Cardiac fibroblast (primary cell): ENCODE measurements at regions not wholly inside any gene's neighbourhood (a gene's known extent, or its start where the extent isn't known, plus 50 kb on each side); places are given as distances from the start of the nearest gene placed in this dataset.

Experiments used
- DNase-seq, 2 donors: peaks; one replicate each; pipeline versions ENCODE4 v3.0.0 to v3.0.0-alpha.2; 2010; ENCODE audit warnings: low read depth in 2 of 2
- H3K4me3 ChIP-seq, 2 donors: replicated peaks in 1 of 2; 1 replicate in 1 of 2; 2 replicates in 1 of 2; pipeline ENCODE4 v1.5.1; 2011; ENCODE audit warnings: low read depth in 2 of 2, low read length in 2 of 2, mild to moderate bottlenecking in 2 of 2, moderate library complexity in 1 of 2
- TF ChIP-seq, protein P1 (sequence below): IDR thresholded peaks from one replicate; pipeline ENCODE4 v1.5.1; 2011; ENCODE audit warnings: low read depth, mild to moderate bottlenecking, low read length, inconsistent platforms

DNA sequence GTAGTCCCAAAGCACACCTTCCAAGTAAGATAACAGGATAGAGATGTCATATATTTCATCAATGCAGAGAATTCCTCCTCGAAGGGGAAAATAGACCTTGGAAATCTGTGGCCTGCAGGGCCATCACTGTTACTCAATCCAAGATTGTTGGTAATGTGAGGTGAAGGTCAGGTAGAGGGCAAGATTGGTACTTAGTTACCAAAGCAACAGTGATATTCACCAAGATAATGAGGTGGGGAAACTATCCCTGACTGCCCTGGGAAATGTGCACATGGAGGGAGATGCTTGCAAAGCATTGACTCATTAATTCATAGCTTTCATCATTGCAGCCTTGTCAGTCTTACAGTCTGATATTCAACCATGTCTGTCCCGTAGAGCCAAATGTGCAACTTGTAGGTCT lies 234.1 kb upstream of the MON1B start:
- TF ChIP-seq, protein P1, sequence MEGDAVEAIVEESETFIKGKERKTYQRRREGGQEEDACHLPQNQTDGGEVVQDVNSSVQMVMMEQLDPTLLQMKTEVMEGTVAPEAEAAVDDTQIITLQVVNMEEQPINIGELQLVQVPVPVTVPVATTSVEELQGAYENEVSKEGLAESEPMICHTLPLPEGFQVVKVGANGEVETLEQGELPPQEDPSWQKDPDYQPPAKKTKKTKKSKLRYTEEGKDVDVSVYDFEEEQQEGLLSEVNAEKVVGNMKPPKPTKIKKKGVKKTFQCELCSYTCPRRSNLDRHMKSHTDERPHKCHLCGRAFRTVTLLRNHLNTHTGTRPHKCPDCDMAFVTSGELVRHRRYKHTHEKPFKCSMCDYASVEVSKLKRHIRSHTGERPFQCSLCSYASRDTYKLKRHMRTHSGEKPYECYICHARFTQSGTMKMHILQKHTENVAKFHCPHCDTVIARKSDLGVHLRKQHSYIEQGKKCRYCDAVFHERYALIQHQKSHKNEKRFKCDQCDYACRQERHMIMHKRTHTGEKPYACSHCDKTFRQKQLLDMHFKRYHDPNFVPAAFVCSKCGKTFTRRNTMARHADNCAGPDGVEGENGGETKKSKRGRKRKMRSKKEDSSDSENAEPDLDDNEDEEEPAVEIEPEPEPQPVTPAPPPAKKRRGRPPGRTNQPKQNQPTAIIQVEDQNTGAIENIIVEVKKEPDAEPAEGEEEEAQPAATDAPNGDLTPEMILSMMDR = no peak
- H3K4me3 ChIP-seq = no peak overlapping the region
- peak in 1 of 2 donors; percentile 12 for DNase-seq

DNA sequence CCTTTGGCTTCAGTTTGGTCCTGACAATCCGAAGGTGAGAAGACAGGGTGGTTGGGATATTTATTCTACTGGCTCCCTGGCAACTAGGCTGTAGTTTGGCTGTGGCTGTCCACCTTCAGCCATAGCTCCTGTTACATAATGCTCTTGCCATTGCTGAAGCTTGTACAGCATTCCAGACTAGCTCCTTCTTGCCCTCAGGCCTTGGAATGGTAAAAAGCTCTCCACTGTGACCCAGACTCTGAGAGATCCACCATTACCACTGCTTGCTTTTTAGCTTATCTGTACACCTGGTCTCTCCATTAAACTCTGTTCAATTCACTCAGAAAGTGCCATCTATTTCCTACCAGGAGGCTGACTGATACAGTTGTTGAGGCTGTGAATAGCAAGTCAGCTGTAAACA lies 231.8 kb upstream of the MON1B start:
- no peak for DNase-seq
- TF ChIP-seq, protein P1 = no peak
- H3K4me3 ChIP-seq = no peak overlapping the region

DNA sequence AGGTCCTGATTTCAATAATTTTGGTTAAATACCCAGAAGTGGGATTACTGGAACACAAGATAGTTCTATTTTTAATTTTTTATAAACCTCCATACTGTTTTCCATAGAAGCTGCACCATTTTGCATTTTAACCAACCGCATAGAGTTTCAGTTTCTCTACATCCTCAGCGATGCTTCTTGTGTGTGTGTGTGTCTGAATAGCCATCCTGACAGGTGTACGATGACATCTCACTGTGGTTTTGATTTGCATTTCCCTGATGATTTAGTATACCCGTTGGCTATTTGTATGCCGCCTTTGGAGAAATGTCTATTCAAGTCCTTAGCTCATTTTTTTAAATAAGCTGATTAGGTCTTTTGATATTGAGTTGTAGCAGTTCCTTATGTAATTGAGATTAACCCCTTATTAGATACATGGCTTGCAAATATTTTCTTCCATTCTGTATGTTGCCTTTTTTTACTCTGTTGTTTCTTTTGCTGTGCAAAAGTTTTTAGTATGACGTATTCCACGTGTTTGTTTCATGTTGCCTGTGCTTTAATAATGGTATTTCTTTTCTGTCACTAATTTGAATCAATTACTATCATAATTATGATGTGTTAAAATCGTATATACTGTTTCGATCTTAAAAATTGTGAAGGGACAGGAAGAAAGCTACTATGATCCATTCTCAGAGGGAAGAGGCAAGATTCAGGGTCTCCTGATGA lies 227.2 kb upstream of the MON1B start:
- H3K4me3 ChIP-seq = no peak overlapping the region
- DNase-seq = no peak
- TF ChIP-seq, protein P1 = no peak

DNA sequence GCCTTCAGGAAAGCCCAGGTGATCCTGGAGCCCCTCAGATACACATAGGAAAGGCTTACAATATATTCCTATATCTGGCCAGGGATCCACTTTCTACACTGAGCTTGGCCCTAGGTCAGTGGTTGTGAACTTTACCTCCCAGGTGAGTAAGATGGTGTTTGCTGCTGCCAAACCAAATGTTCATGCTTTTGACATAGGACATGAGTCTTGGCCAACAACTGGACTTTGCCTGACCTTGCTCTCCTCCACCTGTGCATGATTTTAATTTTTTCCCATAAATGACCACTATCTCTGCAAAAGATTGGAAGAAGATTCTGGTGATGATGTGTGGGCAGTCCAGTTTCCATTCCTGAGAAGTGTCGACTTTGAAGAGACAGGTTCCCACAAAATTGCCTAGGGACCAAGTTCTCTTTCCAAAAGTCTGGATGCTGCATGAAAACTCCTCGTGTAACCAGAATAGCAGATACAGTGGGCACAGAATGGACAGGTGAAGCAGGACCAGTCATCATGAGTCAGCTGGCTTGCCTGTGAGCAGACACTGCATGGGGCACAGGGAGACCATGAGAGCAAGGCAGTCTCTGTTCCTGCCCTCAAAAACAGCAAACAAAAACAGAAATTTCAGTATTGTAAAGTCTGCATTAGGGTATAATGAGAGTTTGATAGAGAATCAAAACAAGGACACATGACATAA lies 226.4 kb upstream of the MON1B start:
- TF ChIP-seq, protein P1 = no peak
- no peak overlapping the region for H3K4me3 ChIP-seq
- no peak for DNase-seq

DNA sequence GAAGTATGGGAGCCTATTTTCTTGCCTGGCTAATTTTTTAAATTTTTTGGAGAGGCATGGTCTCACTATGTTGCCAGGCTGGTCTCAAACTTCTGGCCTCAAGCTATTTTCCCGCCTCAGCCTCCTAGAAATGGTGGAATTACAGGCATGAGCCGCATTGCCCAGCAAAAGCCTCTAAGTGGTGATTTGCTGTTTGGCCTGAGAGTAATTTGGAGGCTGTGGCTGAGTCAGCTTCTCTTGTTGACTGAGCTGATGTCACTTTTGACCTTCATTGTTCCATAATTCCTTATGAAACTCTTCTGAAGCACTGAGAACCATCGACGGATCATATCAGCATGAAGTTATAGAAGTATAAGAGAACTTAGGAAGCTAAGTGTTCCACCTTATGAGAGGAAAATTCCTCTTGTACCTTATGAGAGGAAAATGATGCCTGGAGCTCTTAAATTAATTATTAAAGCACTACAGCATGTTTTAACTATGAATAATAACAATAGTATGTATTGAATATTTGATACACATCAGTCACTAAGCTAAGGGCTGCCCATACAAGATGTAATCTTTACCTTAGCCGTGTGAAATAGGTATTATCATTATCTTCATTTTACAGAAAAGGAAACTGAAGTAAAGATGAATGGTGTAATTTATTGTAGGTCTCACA lies 220.8 kb upstream of the MON1B start:
- TF ChIP-seq, protein P1 = no peak
- H3K4me3 ChIP-seq = no peak overlapping the region
- DNase-seq = peak; percentile 22 to 67

DNA sequence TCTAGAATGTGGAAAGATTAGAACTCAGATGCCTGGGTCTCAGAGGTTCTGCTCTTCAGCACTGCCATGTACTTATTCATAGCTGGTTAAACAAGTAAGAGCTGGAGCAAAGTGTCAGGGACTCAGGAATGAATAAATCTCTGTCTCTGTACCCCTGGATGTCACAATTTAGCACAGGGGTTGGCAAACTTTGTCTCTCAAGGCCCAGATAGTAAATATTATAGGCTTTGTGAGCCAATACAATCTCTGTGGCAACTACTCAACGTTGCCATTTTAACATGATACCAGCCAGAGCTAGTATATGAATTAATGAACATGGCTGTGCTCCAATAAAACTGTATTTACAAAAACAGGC lies 220.3 kb upstream of the MON1B start:
- no peak overlapping the region for H3K4me3 ChIP-seq
- DNase-seq = no peak
- TF ChIP-seq, protein P1 = no peak
